ENCODE measurements at regions not wholly inside any gene's neighbourhood (a gene's known extent, or its start where the extent isn't known, plus 50 kb on each side); places are given as distances from the start of the nearest gene placed in this dataset.

GRCh38 chr10:130242513-130242912 lies 106.3 kb downstream of the GLRX3 start:
- no peak for TF ChIP-seq GATA2 (IDR thresholded peaks at IDR 0.05; ENCODE audit: low read depth, low read length)
- no peak for TF ChIP-seq GATA3 (IDR thresholded peaks at IDR 0.05; ENCODE audit: low read depth, low read length)

Measured in SH-SY5Y (cell line).